ENCODE measurements at regions not wholly inside any gene's neighbourhood (a gene's known extent, or its start where the extent isn't known, plus 50 kb on each side); places are given as distances from the start of the nearest gene placed in this dataset.

DNA sequence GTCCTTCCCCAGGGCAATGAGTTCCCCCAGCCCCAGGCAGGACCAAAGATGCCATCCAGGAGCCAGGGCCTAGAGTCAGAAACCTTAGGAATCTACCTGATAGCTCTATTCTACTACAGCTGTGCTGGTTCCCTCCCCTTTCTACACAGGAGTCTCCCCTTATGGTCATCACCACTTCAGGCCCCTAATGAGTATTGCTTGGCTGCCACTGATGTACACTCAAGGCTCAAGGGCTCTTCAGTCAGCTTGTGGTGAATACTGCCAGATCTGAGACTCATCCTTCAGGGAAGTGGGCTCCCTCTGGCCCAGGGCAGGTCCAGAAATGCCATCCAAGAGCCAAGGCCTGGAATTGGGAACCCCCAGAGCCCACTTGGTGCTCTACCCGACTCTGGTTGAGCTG, 248.6 kb downstream of the ALDH8A1 start:
- Mint-ChIP-seq H3K9me3 (no peaks in the 10 kb centered on the region), H3K4me1 (ENCODE audit: low read depth) (peaks cover 16% of the 10 kb centered on the region), H3K4me3 (no peak overlapping the region), H3K27me3 (ENCODE audit: insufficient read depth) (peaks cover 6% of the 10 kb centered on the region), H3K36me3 (ENCODE audit: low read depth) (no peaks in the 10 kb centered on the region), H3K27ac (no peak overlapping the region)
- no peak for DNase-seq
- TF ChIP-seq, protein P1, sequence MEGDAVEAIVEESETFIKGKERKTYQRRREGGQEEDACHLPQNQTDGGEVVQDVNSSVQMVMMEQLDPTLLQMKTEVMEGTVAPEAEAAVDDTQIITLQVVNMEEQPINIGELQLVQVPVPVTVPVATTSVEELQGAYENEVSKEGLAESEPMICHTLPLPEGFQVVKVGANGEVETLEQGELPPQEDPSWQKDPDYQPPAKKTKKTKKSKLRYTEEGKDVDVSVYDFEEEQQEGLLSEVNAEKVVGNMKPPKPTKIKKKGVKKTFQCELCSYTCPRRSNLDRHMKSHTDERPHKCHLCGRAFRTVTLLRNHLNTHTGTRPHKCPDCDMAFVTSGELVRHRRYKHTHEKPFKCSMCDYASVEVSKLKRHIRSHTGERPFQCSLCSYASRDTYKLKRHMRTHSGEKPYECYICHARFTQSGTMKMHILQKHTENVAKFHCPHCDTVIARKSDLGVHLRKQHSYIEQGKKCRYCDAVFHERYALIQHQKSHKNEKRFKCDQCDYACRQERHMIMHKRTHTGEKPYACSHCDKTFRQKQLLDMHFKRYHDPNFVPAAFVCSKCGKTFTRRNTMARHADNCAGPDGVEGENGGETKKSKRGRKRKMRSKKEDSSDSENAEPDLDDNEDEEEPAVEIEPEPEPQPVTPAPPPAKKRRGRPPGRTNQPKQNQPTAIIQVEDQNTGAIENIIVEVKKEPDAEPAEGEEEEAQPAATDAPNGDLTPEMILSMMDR (IDR thresholded peaks at IDR 0.05), result no peak

DNA sequence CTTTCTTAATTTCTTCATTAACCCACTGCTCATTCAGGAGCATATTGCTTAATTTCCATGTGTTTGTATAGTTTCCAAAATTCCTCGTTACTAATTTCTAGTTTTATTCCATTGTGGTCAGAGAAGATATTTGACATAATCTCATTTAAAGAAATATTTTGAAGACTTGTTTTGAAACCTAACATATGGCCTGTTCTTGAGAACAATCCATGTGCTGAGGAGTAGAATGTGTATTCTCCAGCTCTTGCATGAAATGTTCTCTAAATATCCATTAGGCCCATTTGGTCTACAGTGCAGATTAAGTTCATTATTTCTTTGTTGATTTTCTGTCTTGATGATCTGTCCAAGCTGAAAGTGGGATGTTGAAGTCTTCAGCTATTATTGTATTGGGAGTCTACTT, 251.7 kb downstream of the ALDH8A1 start:
- TF ChIP-seq, protein P1 (IDR thresholded peaks at IDR 0.05), result no peak
- no peaks in the 10 kb centered on the region for H3K36me3 Mint-ChIP-seq (ENCODE audit: low read depth)
- H3K27ac Mint-ChIP-seq, result no peak overlapping the region
- H3K27me3 Mint-ChIP-seq (ENCODE audit: insufficient read depth), result peaks cover 4% of the 10 kb centered on the region
- no peaks in the 10 kb centered on the region for H3K9me3 Mint-ChIP-seq
- DNase-seq, result no peak
- no peak overlapping the region for H3K4me3 Mint-ChIP-seq
- peaks cover 8% of the 10 kb centered on the region; the same call in 1 of the 2 replicates for H3K4me1 Mint-ChIP-seq (ENCODE audit: low read depth)

DNA sequence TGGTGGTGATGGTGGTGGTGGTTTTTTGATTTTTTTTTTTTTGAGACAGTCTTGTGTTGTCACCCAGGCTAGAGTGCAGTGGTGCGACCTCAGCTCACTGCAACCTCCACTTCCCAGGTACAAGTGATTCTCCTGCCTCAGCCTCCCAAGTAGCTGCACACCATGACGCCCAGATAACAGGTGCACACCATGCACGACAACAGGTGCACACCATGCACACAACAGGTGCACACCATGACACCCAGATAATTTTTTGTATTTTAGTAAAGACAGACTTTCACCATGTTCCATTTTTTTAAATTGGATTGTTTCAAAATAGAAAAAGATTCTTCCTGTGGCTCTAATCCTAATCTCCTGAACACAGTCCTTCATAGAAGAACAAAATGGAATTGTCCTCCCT, 257.9 kb downstream of the ALDH8A1 start:
- Mint-ChIP-seq H3K9me3 (no peaks in the 10 kb centered on the region), H3K27ac (no peak overlapping the region), H3K4me1 (ENCODE audit: low read depth) (peaks cover 9% of the 10 kb centered on the region; the same call in 1 of the 2 replicates), H3K4me3 (no peak overlapping the region), H3K27me3 (ENCODE audit: insufficient read depth) (peaks cover 18% of the 10 kb centered on the region), H3K36me3 (ENCODE audit: low read depth) (no peaks in the 10 kb centered on the region)
- no peak for DNase-seq
- TF ChIP-seq, protein P1 (IDR thresholded peaks at IDR 0.05), result no peak

DNA sequence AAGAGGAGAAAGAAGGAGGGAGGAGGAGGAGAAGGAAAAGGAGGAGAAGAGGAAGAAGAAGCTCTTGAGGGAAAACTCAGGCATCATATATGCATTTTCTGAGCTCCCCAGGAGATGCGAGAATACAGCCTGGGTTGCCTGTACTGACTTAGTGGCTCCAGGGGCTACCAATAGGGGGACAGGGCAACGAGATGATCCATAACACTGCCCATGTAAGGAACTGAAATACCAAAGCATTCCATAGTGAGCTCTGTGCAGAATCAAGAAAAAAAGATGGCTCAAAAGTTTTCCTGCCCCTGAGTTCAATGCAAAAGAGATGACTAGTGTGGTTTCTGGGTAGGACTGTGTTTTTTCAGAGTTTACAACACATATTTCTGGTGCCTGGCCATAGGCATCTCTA, 258.7 kb downstream of the ALDH8A1 start:
- no peak for DNase-seq
- H3K27ac Mint-ChIP-seq, result no peak overlapping the region
- H3K4me1 Mint-ChIP-seq (ENCODE audit: low read depth), result peaks cover 14% of the 10 kb centered on the region
- no peaks in the 10 kb centered on the region for H3K9me3 Mint-ChIP-seq
- H3K4me3 Mint-ChIP-seq, result no peak overlapping the region
- TF ChIP-seq, protein P1 (IDR thresholded peaks at IDR 0.05), result no peak
- peaks cover 18% of the 10 kb centered on the region for H3K27me3 Mint-ChIP-seq (ENCODE audit: insufficient read depth)
- H3K36me3 Mint-ChIP-seq (ENCODE audit: low read depth), result no peaks in the 10 kb centered on the region

DNA sequence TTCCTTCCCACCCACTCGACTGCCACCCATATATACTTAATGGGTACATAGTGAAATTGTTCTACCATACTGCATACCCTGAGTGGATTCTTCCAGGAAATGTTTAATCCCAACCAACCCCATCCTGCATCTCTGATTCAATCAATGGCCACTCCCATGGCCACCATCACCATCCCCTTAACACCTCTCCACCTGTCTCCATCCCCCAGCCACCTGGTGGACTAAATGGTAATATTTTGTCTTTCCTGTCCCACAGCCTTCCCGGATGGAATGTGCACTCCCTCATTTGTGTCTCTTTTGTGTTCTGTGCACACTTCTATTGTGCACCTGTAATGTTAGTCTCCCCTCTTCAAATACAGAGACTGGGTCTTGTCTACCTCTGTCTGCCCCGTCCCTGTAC, 259.9 kb downstream of the ALDH8A1 start:
- Mint-ChIP-seq H3K4me3 (no peak overlapping the region), H3K4me1 (ENCODE audit: low read depth) (peaks cover 25% of the 10 kb centered on the region), H3K36me3 (ENCODE audit: low read depth) (no peaks in the 10 kb centered on the region), H3K27me3 (ENCODE audit: insufficient read depth) (peaks cover 18% of the 10 kb centered on the region), H3K27ac (no peak overlapping the region), H3K9me3 (no peaks in the 10 kb centered on the region)
- TF ChIP-seq, protein P1 (IDR thresholded peaks at IDR 0.05), result no peak
- DNase-seq, result no peak

DNA sequence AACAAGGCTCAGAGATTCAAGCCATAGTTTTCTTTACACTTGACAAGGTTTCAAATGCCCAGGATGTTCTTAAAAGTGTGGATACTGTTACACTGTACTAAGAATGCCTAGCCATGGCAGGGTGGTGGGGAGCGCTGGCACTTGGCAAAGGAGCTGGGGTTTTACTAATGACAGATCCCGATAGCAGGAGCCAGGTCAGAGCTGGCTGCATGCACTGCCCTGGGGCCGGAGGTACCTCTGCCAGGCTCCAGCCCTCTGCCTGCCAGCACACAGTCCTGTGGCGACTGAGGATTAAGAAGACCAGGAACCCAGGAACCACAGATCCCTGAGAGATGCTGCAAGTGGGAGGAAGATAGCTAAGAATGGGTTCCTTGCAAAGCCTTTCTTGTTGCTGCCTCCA, 260.3 kb downstream of the ALDH8A1 start:
- Mint-ChIP-seq H3K4me3 (no peak overlapping the region), H3K4me1 (ENCODE audit: low read depth) (peaks cover 29% of the 10 kb centered on the region), H3K27me3 (ENCODE audit: insufficient read depth) (peaks cover 18% of the 10 kb centered on the region), H3K9me3 (no peaks in the 10 kb centered on the region), H3K27ac (no peak overlapping the region), H3K36me3 (ENCODE audit: low read depth) (no peaks in the 10 kb centered on the region)
- TF ChIP-seq, protein P1 (IDR thresholded peaks at IDR 0.05), result no peak
- no peak for DNase-seq

All from HFFc6 (cell line).